Activated CD4-positive, alpha-beta T cell treated with anti-CD3 and anti-CD28 coated beads, Interleukin-2, amount 10 ng/mL, durations not matched to agents 24 days and 14 days (primary cell): ENCODE measurements at regions not wholly inside any gene's neighbourhood (a gene's known extent, or its start where the extent isn't known, plus 50 kb on each side); places are given as distances from the start of the nearest gene placed in this dataset.

ENCODE experiments used
- DNase-seq: peaks from one replicate; pipeline ENCODE4 v3.0.0; 2022
- H3K27ac Mint-ChIP-seq: one replicate; pipeline ENCODE4 v1.8.0; 2022; ENCODE audit warnings: mild to moderate bottlenecking, mixed read lengths
- H3K27me3 Mint-ChIP-seq: one replicate; pipeline ENCODE4 v1.8.0; 2022; ENCODE audit warnings: mixed read lengths
- H3K36me3 Mint-ChIP-seq: one replicate; pipeline ENCODE4 v1.8.0; 2022; ENCODE audit warnings: low read depth, mild to moderate bottlenecking, mixed read lengths
- H3K4me1 Mint-ChIP-seq: one replicate; pipeline ENCODE4 v1.8.0; 2021; ENCODE audit warnings: mixed read lengths
- H3K4me3 Mint-ChIP-seq: one replicate; pipeline ENCODE4 v1.8.0; 2022; ENCODE audit warnings: mild to moderate bottlenecking, moderate library complexity, mixed read lengths
- H3K9me3 Mint-ChIP-seq: one replicate; pipeline ENCODE4 v1.8.0; 2021; ENCODE audit warnings: mixed read lengths
- intact Hi-C: fragments of 100-400 bp; cut with micrococcal nuclease; formaldehyde crosslinking; loops from one replicate; pipeline ENCODE4 v1.15.1; 2023

- Mint-ChIP-seq H3K36me3 (no peaks in the 10 kb centered on the region), H3K27me3 (peaks cover 3% of the 10 kb centered on the region), H3K4me3 (no peak overlapping the region), H3K9me3 (peaks cover 3% of the 10 kb centered on the region), H3K27ac (no peak overlapping the region), H3K4me1 (peaks cover 5% of the 10 kb centered on the region)
- DNase-seq = no peak
- intact Hi-C loops = no loop called here
Measured at GRCh38 chr5:171596391-171596878, 177.0 kb downstream of the FGF18 start.

DNA sequence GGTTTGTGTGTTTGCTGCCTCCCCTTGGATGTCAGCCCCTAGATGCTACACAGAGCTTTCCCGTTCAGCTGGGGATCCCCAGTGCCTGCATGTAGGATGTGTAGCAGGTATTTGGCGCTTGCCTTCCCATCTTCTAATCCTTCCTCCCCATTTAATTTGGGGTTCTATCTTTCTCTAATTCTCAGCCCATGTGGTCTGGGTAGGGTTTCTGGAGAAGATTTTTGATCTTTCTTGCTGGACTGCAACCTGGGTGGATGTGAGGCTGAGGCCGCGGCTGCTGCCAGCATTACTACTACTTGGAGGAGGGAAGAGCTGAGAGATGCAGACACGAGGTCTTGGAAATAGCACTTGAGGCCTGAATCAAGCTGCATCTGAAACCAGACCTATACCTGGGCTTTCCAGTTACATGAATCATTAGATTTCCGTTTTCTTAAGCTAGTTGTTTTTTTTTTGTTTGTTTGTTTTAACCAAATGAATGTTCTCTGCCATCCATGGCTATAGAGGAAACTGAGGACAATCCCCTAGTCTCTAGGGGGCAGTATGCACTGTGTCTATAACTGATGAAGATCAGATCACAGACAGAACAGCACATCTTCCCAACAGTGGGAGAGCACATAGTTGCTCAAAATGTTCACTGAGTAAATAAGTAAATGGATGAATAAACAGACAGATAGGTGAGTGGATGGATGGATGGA, 178.6 kb downstream of the FGF18 start:
- Mint-ChIP-seq H3K4me3 (no peak overlapping the region), H3K27me3 (peaks cover 5% of the 10 kb centered on the region), H3K9me3 (peaks cover 3% of the 10 kb centered on the region), H3K36me3 (no peaks in the 10 kb centered on the region), H3K4me1 (peaks cover 5% of the 10 kb centered on the region), H3K27ac (no peak overlapping the region)
- intact Hi-C loops = no loop called here
- no peak for DNase-seq

DNA sequence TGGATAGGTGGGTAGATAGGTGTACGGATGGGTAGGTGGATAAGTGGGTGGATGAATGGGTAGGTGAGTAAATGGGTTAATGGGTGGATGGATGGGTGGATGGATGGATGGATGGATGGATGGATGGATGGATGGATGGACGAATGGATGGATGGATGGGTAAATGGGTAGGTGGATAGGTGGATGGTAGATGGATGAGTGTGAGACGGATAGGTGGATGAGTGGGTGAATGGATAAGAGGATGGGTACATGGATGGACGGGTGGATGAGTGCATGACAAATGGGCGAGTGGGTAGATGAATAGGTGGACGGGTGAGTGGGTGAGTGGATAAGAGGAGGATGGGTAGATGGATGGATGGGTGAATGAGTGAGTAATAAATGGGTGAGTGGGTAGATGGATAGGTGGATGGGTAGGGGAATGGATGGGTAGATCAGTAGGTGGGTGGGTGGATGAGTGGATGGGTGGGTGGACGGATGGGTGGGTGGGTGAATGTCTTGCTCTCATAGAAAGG, 179.2 kb downstream of the FGF18 start:
- DNase-seq = no peak
- intact Hi-C loops = no loop called here
- Mint-ChIP-seq H3K36me3 (no peaks in the 10 kb centered on the region), H3K4me3 (no peak overlapping the region), H3K4me1 (peaks cover 5% of the 10 kb centered on the region), H3K27me3 (peaks cover 5% of the 10 kb centered on the region), H3K27ac (peak overlapping the region; percentile 15), H3K9me3 (peaks cover 3% of the 10 kb centered on the region)

- Mint-ChIP-seq H3K4me3 (no peak overlapping the region), H3K4me1 (peaks cover 5% of the 10 kb centered on the region), H3K9me3 (peaks cover 3% of the 10 kb centered on the region), H3K27ac (no peak overlapping the region), H3K36me3 (no peaks in the 10 kb centered on the region), H3K27me3 (peaks cover 9% of the 10 kb centered on the region)
- DNase-seq = no peak
- intact Hi-C loops = no loop called here
Measured at GRCh38 chr5:171599411-171599810, 180.0 kb downstream of the FGF18 start.

GRCh38 chr5:171599957-171600612, 180.6 kb downstream of the FGF18 start:
- H3K4me1 Mint-ChIP-seq = peaks cover 5% of the 10 kb centered on the region
- no peak overlapping the region for H3K4me3 Mint-ChIP-seq
- H3K27ac Mint-ChIP-seq = no peak overlapping the region
- peaks cover 10% of the 10 kb centered on the region for H3K27me3 Mint-ChIP-seq
- no peak for DNase-seq
- peaks cover 3% of the 10 kb centered on the region for H3K9me3 Mint-ChIP-seq
- no peaks in the 10 kb centered on the region for H3K36me3 Mint-ChIP-seq
- intact Hi-C loops = loop anchor here (2.0 kb wide), 1 partner anchor 307 kb away; no protein-coding TSS in a partner anchor

GRCh38 chr5:171600741-171601265, 181.4 kb downstream of the FGF18 start:
- peaks cover 3% of the 10 kb centered on the region for H3K9me3 Mint-ChIP-seq
- peak overlapping the region; percentile 30 for H3K27ac Mint-ChIP-seq
- peaks cover 10% of the 10 kb centered on the region for H3K27me3 Mint-ChIP-seq
- H3K36me3 Mint-ChIP-seq = no peaks in the 10 kb centered on the region
- H3K4me3 Mint-ChIP-seq = no peak overlapping the region
- peaks cover 5% of the 10 kb centered on the region for H3K4me1 Mint-ChIP-seq
- DNase-seq = no peak
- intact Hi-C loops = loop anchor here (2.0 kb wide), 1 partner anchor 306 kb away; no protein-coding TSS in a partner anchor

DNA sequence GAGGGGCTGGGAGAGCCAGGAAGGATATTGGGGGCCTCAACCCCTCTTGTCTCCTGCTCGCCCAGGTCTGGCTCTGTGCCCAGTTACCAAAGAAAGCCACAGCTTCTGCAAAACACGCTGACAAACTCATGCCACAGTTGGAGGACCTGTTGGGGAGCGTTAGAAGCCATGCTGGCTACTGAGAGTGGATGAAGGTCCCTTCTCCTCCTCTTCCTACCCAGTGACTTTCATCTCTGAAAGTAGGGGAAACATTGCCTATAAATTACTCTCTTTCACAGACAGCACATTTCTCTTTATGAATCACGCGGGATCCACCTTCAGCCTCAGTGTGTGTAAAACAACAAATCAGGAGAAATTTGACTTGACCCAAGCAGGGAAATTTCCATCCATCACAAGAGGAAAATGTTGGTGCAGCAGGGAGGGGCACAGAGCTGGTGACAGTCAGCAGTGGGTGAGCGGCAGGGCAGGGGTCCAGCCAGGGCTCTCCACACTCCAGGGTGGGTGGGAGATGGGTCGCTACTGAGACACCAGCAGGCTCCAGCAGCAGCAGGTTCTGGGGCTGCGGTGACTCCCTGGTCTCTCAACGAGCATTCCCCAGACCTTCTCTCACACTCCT, 181.9 kb downstream of the FGF18 start:
- Mint-ChIP-seq H3K4me1 (peaks cover 5% of the 10 kb centered on the region), H3K9me3 (peaks cover 3% of the 10 kb centered on the region), H3K36me3 (no peaks in the 10 kb centered on the region), H3K4me3 (no peak overlapping the region), H3K27me3 (peaks cover 11% of the 10 kb centered on the region), H3K27ac (no peak overlapping the region)
- no peak for DNase-seq
- intact Hi-C loops = loop anchor here (2.0 kb wide), 1 partner anchor 305 kb away; no protein-coding TSS in a partner anchor

DNA sequence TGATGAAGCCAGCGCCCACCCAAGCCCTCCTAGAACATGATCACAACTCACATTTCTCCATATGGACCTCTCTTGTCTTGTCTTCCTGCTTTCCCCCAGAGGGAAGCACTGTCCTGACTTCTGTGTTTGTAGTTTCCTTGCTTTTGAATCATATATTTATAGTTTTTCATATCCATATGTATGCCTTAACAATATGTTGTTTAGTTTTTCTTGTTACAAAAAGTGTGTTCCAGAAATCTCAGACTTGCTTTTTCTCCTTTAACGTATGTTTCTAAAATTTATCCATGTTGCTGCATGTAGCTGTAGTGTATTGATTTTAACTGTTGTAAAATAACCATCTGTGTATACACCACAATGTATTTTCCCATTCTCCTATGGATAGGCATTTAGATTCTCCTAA, 182.0 kb upstream of the SMIM23 start:
- Mint-ChIP-seq H3K4me3 (no peak overlapping the region), H3K36me3 (no peaks in the 10 kb centered on the region), H3K27ac (no peak overlapping the region), H3K9me3 (no peaks in the 10 kb centered on the region), H3K27me3 (peaks cover 15% of the 10 kb centered on the region), H3K4me1 (peaks cover 5% of the 10 kb centered on the region)
- intact Hi-C loops = no loop called here
- DNase-seq = no peak

DNA sequence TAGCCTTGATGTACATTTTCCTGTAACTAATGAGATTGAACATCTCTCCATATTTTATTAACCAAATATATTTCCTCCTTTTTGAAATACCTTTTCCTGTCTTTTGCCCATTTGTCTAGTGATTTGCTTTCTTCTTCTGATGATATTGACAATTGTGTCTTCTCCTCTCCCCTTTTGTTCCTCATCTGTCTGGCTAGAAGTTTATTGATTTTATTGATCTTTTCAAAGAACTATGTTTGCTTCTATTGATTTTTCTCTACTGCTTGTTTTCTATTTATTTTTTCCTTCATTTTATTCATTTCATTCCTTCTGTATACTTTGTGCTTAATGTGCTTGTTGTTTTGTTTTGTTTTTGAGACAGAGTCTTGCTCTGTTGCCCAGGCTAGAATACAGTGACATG, 181.4 kb upstream of the SMIM23 start:
- Mint-ChIP-seq H3K4me3 (no peak overlapping the region), H3K9me3 (no peaks in the 10 kb centered on the region), H3K4me1 (peaks cover 5% of the 10 kb centered on the region), H3K36me3 (no peaks in the 10 kb centered on the region), H3K27ac (no peak overlapping the region), H3K27me3 (peaks cover 15% of the 10 kb centered on the region)
- intact Hi-C loops = no loop called here
- no peak for DNase-seq

DNA sequence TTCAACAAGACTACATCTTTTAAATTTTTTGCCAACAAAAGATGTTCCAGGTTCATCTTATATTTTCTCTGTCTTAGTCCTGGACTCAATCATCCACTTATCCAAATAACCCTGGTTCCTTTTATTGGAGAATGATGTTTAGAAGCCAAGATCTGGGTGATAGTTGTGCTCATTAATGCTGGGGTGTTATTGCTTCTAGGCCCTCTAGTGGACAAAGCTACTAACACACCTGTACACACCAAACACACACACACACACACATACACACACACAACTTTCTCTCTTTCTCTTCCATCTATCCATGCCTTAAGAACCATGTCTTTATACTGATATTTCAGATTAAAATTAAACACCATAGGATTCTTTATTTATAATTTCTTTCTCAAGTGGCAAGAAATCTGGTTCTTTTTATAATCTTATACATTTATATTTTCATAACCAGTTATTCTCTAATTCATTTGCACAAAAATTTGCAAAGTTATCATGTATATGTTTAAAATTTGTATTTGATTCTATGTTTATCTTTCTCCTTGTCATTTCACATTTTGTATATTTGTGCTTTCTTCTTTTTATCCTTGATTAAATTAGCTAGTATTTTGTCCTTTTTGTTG, 179.1 kb upstream of the SMIM23 start:
- H3K36me3 Mint-ChIP-seq = no peaks in the 10 kb centered on the region
- H3K9me3 Mint-ChIP-seq = no peaks in the 10 kb centered on the region
- no peak overlapping the region for H3K27ac Mint-ChIP-seq
- H3K4me3 Mint-ChIP-seq = no peak overlapping the region
- H3K4me1 Mint-ChIP-seq = no peaks in the 10 kb centered on the region
- intact Hi-C loops = no loop called here
- no peak for DNase-seq
- peaks cover 12% of the 10 kb centered on the region for H3K27me3 Mint-ChIP-seq

- Mint-ChIP-seq H3K27me3 (peaks cover 10% of the 10 kb centered on the region), H3K27ac (no peak overlapping the region), H3K4me1 (no peaks in the 10 kb centered on the region), H3K4me3 (no peak overlapping the region), H3K36me3 (no peaks in the 10 kb centered on the region), H3K9me3 (no peaks in the 10 kb centered on the region)
- no peak for DNase-seq
- intact Hi-C loops = no loop called here
Measured at GRCh38 chr5:171607863-171608262, 177.8 kb upstream of the SMIM23 start.

DNA sequence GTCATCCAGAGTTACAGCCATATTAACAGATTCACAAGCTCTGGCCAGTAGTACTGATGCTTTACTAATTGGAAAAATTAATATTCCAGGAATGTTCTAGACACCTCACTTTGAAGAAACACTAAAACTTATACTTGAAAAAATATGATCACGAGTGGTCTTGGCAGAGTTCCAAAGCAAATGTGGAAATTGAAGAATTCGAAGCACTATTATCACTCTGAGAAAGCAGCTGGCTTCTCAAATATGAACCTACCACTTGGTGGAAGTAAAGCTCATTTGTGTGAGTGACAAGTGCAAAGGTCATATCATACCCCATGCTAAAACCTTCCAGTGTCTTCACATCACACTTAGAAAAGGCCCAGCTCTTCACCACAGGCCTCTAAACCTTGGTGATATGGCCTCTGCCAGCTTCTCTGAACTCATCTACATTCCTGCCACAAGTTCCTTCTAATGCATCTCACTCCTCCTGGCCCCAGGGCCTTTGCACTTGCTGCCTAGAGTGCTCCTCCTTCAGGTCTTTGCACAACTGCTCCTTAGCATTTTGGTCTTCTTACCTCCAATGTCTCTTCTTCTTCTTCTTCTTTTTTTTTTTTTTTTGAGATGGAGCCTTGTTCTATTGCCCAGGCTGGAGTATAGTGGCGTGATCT, 175.7 kb upstream of the SMIM23 start:
- peaks cover 5% of the 10 kb centered on the region for H3K27me3 Mint-ChIP-seq
- intact Hi-C loops = no loop called here
- H3K4me1 Mint-ChIP-seq = no peaks in the 10 kb centered on the region
- no peaks in the 10 kb centered on the region for H3K9me3 Mint-ChIP-seq
- H3K36me3 Mint-ChIP-seq = no peaks in the 10 kb centered on the region
- DNase-seq = no peak
- H3K27ac Mint-ChIP-seq = no peak overlapping the region
- H3K4me3 Mint-ChIP-seq = no peak overlapping the region

DNA sequence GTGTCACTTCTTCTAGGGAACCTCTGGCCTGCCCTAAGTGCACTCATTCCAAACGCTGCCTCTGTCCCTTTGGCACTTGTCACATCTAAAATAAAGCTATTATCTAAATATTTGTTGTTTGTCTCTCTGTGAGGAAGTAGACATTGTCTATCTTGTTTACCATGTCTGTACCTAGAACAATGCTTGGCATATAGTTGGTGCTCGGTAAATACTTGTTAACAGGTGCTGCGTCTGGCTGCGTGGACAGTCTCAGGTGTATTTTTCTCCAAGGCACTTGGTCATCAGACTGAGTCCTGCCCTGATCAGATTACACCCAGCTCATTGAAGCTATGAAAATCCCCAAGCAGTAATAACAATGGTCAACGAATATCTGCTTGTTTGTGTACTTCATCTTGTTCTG, 174.9 kb upstream of the SMIM23 start:
- no peak overlapping the region for H3K27ac Mint-ChIP-seq
- no peaks in the 10 kb centered on the region for H3K9me3 Mint-ChIP-seq
- H3K27me3 Mint-ChIP-seq = peaks cover 5% of the 10 kb centered on the region
- DNase-seq = no peak
- H3K36me3 Mint-ChIP-seq = no peaks in the 10 kb centered on the region
- no peak overlapping the region for H3K4me3 Mint-ChIP-seq
- intact Hi-C loops = no loop called here
- no peaks in the 10 kb centered on the region for H3K4me1 Mint-ChIP-seq
